H1 (cell line): ENCODE measurements at regions not wholly inside any gene's neighbourhood (a gene's known extent, or its start where the extent isn't known, plus 50 kb on each side); places are given as distances from the start of the nearest gene placed in this dataset.

Source experiments
- MAFK ChIP-seq: IDR thresholded peaks from 2 replicates; pipeline ENCODE4 v1.6.1; 2012; ENCODE audit warnings: low read depth, mild to moderate bottlenecking, improper control_type of control experiment, low read length
- SAP30 ChIP-seq: fragments of 300-600 bp; sonication (generic); IDR thresholded peaks from 2 replicates; pipeline ENCODE4 v1.7.1; 2012; ENCODE audit warnings: low read length, moderate library complexity, mild to moderate bottlenecking, inconsistent platforms; ENCODE audit not compliant: insufficient read depth, insufficient replicate concordance

GRCh38 chr13:107854880-107855279 is 360.5 kb downstream of the LIG4 start (continued):
- TF ChIP-seq MAFK, result no peak
- no peak for TF ChIP-seq SAP30
- TF ChIP-seq, all 59 proteins: peak for 0
